HepG2 (cell line): ENCODE measurements at regions not wholly inside any gene's neighbourhood (a gene's known extent, or its start where the extent isn't known, plus 50 kb on each side); places are given as distances from the start of the nearest gene placed in this dataset.

Experiments
- ATAC-seq: fragments of 200-7000 bp; cut with Tn5 transposase; 3 replicates; pipeline ENCODE4 v1.9.1; 2020; ENCODE audit warnings: mild to moderate bottlenecking, moderate library complexity
- BruUV-seq: library from RNA; stranded (reverse); fragments of 400-500 nt; replicated peaks from 2 replicates; lab custom pipeline; 2021; lab: Mats Ljungman, UMichigan
- CTCF ChIA-PET: fragments of 300-600 bp; formaldehyde crosslinking; extraction: SDS; loops from one replicate; lab custom pipeline; 2021; ENCODE audit warnings: low total read pairs, inconsistent platforms, low intra/inter-chr PET ratio; lab: Yijun Ruan, JAX
- POLR2A ChIA-PET: fragments of 350-600 bp; sonication (Branson Sonifier 250); formaldehyde crosslinking; loops from one replicate; lab custom pipeline; 2020; ENCODE audit warnings: antibody characterized with exemption, inconsistent platforms; lab: Yijun Ruan, JAX
- DNase-seq: peaks from one replicate; pipeline ENCODE4 v3.0.0-alpha.2; 2015; ENCODE audit warnings: low spot score
- FAIRE-seq: peaks from 3 replicates; lab custom pipeline; 2011; peaks lifted over from hg19 to GRCh38; lab: Jason Lieb, UNC
- H2AFZ ChIP-seq: one replicate; pipeline ENCODE4 v1.6.1; 2011; ENCODE audit warnings: low read length, inconsistent platforms
- H3K27ac ChIP-seq: fragments of 300-600 bp; 3 replicates; pipeline ENCODE4 v1.8.0; 2011; ENCODE audit warnings: mixed run types, mild to moderate bottlenecking, mixed read lengths, low read length, inconsistent platforms; ENCODE audit not compliant: insufficient read depth; ENCODE audit errors: extremely low read length
- H3K27me3 ChIP-seq, 2 experiments: fragments of 200-600 bp in 1 of 2; 2 replicates in 1 of 2; 3 replicates in 1 of 2; pipeline versions ENCODE4 v1.6.0 to v1.8.0; 2011; ENCODE audit warnings: low read length in 2 of 2, mild to moderate bottlenecking in 2 of 2, moderate library complexity in 2 of 2, inconsistent platforms in 1 of 2; ENCODE audit not compliant: insufficient read depth in 2 of 2, control insufficient read depth in 1 of 2
- H3K36me3 ChIP-seq, 2 experiments: fragments of 200-600 bp in 1 of 2; replicated peaks in 1 of 2; 2 replicates in 1 of 2; 3 replicates in 1 of 2; pipeline versions ENCODE4 v1.5.1 to v1.8.0; 2011; ENCODE audit warnings: low read length in 2 of 2, inconsistent platforms in 1 of 2; ENCODE audit not compliant: insufficient read depth in 2 of 2, control insufficient read depth in 1 of 2
- H3K4me1 ChIP-seq: 2 replicates; pipeline ENCODE4 v1.5.1; 2012; ENCODE audit warnings: low read length, inconsistent platforms; ENCODE audit not compliant: insufficient read depth
- H3K4me2 ChIP-seq: 2 replicates; pipeline ENCODE4 v1.6.0; 2011; ENCODE audit warnings: low read depth, low read length, inconsistent platforms
- H3K4me3 ChIP-seq, 3 experiments: fragments of 200-600 bp in 1 of 3; sonication (generic), shearing (Covaris generic) in 1 of 3; replicated peaks in 1 of 3; 2 replicates each; pipeline ENCODE4 v1.5.1; 2011 to 2016; ENCODE audit warnings: low read length in 3 of 3, inconsistent platforms in 2 of 3, low read depth in 2 of 3, mild to moderate bottlenecking in 2 of 3, control low read depth in 1 of 3, mixed read lengths in 1 of 3; ENCODE audit not compliant: insufficient read depth in 1 of 3
- H3K79me2 ChIP-seq: one replicate; pipeline ENCODE4 v1.6.1; 2011; ENCODE audit warnings: low read length, inconsistent platforms; ENCODE audit not compliant: insufficient read depth
- H3K9ac ChIP-seq: 2 replicates; pipeline ENCODE4 v1.6.0; 2011; ENCODE audit warnings: mild to moderate bottlenecking, low read depth, low read length, inconsistent platforms; ENCODE audit not compliant: insufficient read depth
- H3K9me3 ChIP-seq: 2 replicates; pipeline ENCODE4 v1.5.1; 2012; ENCODE audit warnings: mild to moderate bottlenecking, low read length
- H4K20me1 ChIP-seq: 2 replicates; pipeline ENCODE4 v1.6.0; 2011; ENCODE audit warnings: inconsistent platforms, mild to moderate bottlenecking, low read length, moderate library complexity; ENCODE audit not compliant: insufficient read depth
- LCORL ChIP-seq, 2 experiments: fragments of 450-650 bp in 1 of 2; sonication (generic) in 1 of 2; formaldehyde crosslinking in 1 of 2; IDR thresholded peaks; 2 replicates each; pipeline versions ENCODE4 v1.5.0 to v1.6.1; 2017 to 2020; ENCODE audit warnings: antibody characterized with exemption in 1 of 2, missing genetic modification reagents in 1 of 2
- TBP ChIP-seq: sonication (generic); formaldehyde crosslinking; IDR thresholded peaks from 2 replicates; pipeline ENCODE4 v1.5.0; 2020; ENCODE audit warnings: missing genetic modification reagents
- ZNF737 ChIP-seq: sonication (generic); formaldehyde crosslinking; IDR thresholded peaks from 2 replicates; pipeline ENCODE4 v1.5.0; 2020; ENCODE audit warnings: missing genetic modification reagents, mild to moderate bottlenecking, borderline replicate concordance
- WGBS: methylation state at CpG from one replicate; pipeline ENCODE4 v1.1.6; 2017; ENCODE audit warnings: low lambda C conversion rate; 5-methylcytosine and 5-hydroxymethylcytosine counted together
- in situ Hi-C: cut with HindIII; loops from 2 replicates; pipeline ENCODE4 v1.10.0; 2017; ENCODE audit warnings: low pct_unique_long_range_greater_than_20kb; ENCODE audit not compliant: extremely low pct_ligation_motif_present
- intact Hi-C: fragments of 100-400 bp; cut with micrococcal nuclease; formaldehyde crosslinking; loops from one replicate; pipeline ENCODE4 v1.10.0; 2022; ENCODE audit not compliant: unreplicated experiment
- TF ChIP-seq, protein P1 (sequence below): sonication (generic); formaldehyde crosslinking; IDR thresholded peaks from 2 replicates; pipeline ENCODE4 v1.5.1; 2020; ENCODE audit warnings: mild to moderate bottlenecking, missing genetic modification reagents
- TF ChIP-seq, protein P2 (sequence below): IDR thresholded peaks from 2 replicates; pipeline ENCODE4 v1.6.1; 2016; ENCODE audit warnings: low read depth, control low read depth
- TF ChIP-seq, protein P3 (sequence below): sonication (generic); formaldehyde crosslinking; IDR thresholded peaks from 2 replicates; pipeline ENCODE4 v1.4.0; 2020; ENCODE audit warnings: missing genetic modification reagents, mild to moderate bottlenecking, borderline replicate concordance

DNA sequence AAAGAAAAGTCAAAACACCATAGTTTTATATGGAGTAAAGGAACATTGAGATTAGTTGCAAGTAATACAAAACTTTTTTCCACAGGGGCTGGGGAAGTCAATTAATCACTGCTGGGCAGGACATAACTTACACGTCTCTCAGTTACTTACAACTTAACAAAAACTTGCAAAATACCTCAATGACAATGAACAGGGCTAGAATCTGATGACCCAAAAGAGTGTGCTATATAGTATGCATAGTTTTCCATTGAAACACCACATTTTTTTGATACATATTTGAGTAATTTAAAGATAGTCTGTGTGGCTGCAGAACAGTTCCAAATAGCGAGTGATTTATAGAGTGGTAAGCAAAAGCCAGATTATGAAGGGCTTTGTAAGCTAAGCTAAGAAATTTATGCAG, 172.3 kb upstream of the TRPC5 start:
- H3K27me3 ChIP-seq, result no peaks in the 10 kb centered on the region
- TF ChIP-seq, protein P1, sequence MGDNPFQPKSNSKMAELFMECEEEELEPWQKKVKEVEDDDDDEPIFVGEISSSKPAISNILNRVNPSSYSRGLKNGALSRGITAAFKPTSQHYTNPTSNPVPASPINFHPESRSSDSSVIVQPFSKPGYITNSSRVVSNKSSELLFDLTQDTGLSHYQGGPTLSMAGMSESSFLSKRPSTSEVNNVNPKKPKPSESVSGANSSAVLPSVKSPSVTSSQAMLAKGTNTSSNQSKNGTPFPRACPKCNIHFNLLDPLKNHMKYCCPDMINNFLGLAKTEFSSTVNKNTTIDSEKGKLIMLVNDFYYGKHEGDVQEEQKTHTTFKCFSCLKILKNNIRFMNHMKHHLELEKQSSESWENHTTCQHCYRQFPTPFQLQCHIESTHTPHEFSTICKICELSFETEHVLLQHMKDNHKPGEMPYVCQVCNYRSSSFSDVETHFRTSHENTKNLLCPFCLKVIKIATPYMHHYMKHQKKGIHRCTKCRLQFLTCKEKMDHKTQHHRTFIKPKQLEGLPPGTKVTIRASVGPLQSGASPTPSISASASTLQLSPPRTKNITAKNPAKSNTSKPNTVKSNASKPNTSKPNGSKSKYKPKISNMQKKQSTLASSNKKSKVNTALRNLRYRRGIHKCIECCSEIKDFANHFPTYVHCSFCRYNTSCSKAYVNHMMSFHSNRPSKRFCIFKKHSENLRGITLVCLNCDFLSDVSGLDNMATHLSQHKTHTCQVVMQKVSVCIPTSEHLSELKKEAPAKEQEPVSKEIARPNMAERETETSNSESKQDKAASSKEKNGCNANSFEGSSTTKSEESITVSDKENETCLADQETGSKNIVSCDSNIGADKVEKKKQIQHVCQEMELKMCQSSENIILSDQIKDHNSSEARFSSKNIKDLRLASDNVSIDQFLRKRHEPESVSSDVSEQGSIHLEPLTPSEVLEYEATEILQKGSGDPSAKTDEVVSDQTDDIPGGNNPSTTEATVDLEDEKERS (CRISPR knock-in tag), result no peak
- TF ChIP-seq TBP (CRISPR knock-in tag) (no peak), LCORL (IDR thresholded peaks at IDR 0.05) (no peak), LCORL (CRISPR knock-in tag; IDR thresholded peaks at IDR 0.05) (no peak), ZNF737 (no peak)
- TF ChIP-seq, protein P2, sequence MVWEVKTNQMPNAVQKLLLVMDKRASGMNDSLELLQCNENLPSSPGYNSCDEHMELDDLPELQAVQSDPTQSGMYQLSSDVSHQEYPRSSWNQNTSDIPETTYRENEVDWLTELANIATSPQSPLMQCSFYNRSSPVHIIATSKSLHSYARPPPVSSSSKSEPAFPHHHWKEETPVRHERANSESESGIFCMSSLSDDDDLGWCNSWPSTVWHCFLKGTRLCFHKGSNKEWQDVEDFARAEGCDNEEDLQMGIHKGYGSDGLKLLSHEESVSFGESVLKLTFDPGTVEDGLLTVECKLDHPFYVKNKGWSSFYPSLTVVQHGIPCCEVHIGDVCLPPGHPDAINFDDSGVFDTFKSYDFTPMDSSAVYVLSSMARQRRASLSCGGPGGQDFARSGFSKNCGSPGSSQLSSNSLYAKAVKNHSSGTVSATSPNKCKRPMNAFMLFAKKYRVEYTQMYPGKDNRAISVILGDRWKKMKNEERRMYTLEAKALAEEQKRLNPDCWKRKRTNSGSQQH (CRISPR knock-in tag), result no peak
- TF ChIP-seq, protein P3, sequence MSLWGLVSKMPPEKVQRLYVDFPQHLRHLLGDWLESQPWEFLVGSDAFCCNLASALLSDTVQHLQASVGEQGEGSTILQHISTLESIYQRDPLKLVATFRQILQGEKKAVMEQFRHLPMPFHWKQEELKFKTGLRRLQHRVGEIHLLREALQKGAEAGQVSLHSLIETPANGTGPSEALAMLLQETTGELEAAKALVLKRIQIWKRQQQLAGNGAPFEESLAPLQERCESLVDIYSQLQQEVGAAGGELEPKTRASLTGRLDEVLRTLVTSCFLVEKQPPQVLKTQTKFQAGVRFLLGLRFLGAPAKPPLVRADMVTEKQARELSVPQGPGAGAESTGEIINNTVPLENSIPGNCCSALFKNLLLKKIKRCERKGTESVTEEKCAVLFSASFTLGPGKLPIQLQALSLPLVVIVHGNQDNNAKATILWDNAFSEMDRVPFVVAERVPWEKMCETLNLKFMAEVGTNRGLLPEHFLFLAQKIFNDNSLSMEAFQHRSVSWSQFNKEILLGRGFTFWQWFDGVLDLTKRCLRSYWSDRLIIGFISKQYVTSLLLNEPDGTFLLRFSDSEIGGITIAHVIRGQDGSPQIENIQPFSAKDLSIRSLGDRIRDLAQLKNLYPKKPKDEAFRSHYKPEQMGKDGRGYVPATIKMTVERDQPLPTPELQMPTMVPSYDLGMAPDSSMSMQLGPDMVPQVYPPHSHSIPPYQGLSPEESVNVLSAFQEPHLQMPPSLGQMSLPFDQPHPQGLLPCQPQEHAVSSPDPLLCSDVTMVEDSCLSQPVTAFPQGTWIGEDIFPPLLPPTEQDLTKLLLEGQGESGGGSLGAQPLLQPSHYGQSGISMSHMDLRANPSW (CRISPR knock-in tag), result no peak
- H4K20me1 ChIP-seq, result no peaks in the 10 kb centered on the region
- H3K4me1 ChIP-seq, result no peaks in the 10 kb centered on the region
- ChIA-PET POLR2A (no interaction called here), CTCF (no interaction called here)
- no peak overlapping the region for H3K9ac ChIP-seq
- no peak overlapping the region for H3K4me3 ChIP-seq
- no peak overlapping the region for H3K4me2 ChIP-seq
- H3K36me3 ChIP-seq, result no peaks in the 10 kb centered on the region
- DNase-seq (no peak), FAIRE-seq (no peak), ATAC-seq (no peak)
- H2AFZ ChIP-seq, result no peak overlapping the region
- no peak overlapping the region for H3K27ac ChIP-seq
- 0% methylated on average over 2 of the region's 2 CpGs for WGBS
- BruUV-seq, result no TSS peak
- H3K79me2 ChIP-seq, result no peaks in the 10 kb centered on the region
- intact Hi-C loops, result no loop called here
- H3K9me3 ChIP-seq, result no peaks in the 10 kb centered on the region
- in situ Hi-C loops, result no loop called here
